Peyer's patch (tissue), 4 donors: ENCODE measurements at regions not wholly inside any gene's neighbourhood (a gene's known extent, or its start where the extent isn't known, plus 50 kb on each side); places are given as distances from the start of the nearest gene placed in this dataset.

ENCODE experiments used
- POLR2A ChIP-seq, 2 donors: fragments of 450-650 bp; IDR thresholded peaks; one replicate each; pipeline ENCODE4 v1.5.1; 2017; ENCODE audit warnings: antibody characterized with exemption in 2 of 2, mild to moderate bottlenecking in 2 of 2, moderate library complexity in 2 of 2
- TF ChIP-seq, protein P1 (sequence below), 6 experiments: fragments of 450-650 bp in 4 of 6; fragments of 200-600 bp in 2 of 6; sonication (generic) in 1 of 6; IDR thresholded peaks; one replicate each; pipeline ENCODE4 v1.5.1; 2017 to 2019; ENCODE audit warnings: antibody characterized with exemption in 6 of 6, mild to moderate bottlenecking in 3 of 6, moderate library complexity in 1 of 6

DNA sequence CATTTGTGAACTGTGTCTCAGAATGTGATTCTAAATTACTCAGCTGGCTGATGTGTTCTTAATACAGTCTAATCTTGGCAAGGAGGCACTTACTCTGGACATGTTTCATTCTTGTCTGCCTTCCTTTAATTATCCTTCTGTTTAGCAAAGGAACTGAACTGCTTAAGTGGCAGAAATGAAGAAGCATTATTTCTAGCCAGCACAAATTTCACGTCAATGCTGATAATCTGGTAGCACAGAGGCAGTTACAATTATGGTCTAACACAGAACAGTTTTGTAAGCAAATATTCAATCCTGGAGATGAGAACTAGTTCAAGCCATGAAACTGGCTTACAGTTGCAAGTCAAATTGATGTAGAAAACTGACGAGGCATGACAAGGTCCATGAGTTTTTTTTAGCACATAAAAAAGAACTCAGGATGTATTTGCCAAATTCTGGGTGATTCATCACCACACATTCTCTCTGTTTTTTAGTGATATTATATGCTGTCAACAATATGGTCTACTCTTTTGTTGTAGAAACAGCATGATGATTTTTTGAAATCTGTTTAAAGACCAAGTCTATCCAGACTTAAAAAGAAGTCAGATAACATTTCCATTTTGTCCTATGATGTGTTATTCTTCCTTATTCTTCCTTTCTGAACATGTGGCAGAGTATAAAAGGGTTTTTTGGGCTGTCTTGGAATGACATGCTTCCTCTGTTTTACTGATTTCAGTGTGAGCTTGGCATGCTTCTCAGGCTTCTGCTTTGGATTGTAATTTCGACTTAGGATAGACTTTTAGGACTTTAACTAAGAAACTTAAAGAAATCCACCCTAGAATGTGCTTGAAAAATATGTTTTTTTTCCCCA, 154.8 kb downstream of the DNAJB9 start:
- TF ChIP-seq, protein P1, sequence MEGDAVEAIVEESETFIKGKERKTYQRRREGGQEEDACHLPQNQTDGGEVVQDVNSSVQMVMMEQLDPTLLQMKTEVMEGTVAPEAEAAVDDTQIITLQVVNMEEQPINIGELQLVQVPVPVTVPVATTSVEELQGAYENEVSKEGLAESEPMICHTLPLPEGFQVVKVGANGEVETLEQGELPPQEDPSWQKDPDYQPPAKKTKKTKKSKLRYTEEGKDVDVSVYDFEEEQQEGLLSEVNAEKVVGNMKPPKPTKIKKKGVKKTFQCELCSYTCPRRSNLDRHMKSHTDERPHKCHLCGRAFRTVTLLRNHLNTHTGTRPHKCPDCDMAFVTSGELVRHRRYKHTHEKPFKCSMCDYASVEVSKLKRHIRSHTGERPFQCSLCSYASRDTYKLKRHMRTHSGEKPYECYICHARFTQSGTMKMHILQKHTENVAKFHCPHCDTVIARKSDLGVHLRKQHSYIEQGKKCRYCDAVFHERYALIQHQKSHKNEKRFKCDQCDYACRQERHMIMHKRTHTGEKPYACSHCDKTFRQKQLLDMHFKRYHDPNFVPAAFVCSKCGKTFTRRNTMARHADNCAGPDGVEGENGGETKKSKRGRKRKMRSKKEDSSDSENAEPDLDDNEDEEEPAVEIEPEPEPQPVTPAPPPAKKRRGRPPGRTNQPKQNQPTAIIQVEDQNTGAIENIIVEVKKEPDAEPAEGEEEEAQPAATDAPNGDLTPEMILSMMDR (IDR thresholded peaks at IDR 0.05) = no peak
- TF ChIP-seq POLR2A (IDR thresholded peaks at IDR 0.05) = no peak
